ENCODE measurements at regions not wholly inside any gene's neighbourhood (a gene's known extent, or its start where the extent isn't known, plus 50 kb on each side); places are given as distances from the start of the nearest gene placed in this dataset.

DNA sequence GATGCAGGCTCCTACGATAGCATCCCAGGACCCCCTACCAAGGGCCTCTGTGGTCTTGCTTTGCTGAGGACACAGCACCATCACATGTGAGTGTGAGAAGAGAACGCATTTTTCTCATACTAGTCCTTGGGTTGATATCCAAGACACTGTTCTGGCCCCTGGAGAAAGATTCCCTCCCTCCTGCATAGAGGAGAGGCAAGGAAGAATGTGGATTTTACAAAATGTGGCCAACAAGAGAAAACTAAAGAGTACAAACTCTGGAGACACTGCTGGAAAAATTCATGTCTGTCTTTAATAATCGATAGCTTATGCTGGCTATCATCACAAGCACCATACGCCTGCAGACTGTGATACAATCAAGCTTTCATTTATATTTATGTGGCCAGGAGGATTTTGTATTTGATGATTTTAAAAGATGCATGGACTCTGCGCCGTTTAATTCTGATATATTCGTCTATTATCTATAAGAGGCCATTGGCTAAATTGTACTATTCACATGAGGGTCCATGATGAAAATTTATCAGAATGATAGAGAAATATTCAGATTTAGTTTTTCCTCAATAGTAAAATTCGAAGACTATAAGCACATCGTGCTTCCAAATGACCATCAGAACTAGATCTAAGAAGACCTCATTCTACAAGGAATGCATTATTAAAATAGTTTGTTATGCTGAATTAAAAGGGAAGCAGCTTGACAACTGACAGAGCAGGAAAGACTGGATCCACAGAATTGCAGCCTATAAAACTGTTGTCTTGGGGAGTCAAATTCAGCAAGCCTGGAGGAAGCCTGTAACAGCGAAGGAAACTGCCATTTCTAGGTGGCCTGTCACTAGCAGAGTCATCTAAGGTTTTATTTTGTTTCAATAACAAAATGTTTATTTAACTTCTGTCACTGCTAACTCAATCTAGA, 578.7 kb downstream of the DIAPH3 start:
- no peak for TF ChIP-seq POLR2AphosphoS5 (IDR thresholded peaks at IDR 0.05)
- TF ChIP-seq, protein P1, sequence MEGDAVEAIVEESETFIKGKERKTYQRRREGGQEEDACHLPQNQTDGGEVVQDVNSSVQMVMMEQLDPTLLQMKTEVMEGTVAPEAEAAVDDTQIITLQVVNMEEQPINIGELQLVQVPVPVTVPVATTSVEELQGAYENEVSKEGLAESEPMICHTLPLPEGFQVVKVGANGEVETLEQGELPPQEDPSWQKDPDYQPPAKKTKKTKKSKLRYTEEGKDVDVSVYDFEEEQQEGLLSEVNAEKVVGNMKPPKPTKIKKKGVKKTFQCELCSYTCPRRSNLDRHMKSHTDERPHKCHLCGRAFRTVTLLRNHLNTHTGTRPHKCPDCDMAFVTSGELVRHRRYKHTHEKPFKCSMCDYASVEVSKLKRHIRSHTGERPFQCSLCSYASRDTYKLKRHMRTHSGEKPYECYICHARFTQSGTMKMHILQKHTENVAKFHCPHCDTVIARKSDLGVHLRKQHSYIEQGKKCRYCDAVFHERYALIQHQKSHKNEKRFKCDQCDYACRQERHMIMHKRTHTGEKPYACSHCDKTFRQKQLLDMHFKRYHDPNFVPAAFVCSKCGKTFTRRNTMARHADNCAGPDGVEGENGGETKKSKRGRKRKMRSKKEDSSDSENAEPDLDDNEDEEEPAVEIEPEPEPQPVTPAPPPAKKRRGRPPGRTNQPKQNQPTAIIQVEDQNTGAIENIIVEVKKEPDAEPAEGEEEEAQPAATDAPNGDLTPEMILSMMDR (IDR thresholded peaks at IDR 0.05) = no peak
- no peak for TF ChIP-seq POLR2A (IDR thresholded peaks at IDR 0.05)
- TF ChIP-seq EP300 (IDR thresholded peaks at IDR 0.05) = no peak
- H3K27me3 ChIP-seq = no peaks in the 10 kb centered on the region
- intact Hi-C loops (cut with DNase I) = no loop called here
- H3K36me3 ChIP-seq = no peaks in the 10 kb centered on the region
- 84% methylated on average over 10 of the region's 10 CpGs for WGBS, 2 donors
- H3K9me3 ChIP-seq = no peaks in the 10 kb centered on the region
- no peak for DNase-seq
- H3K4me1 ChIP-seq = no peaks in the 10 kb centered on the region
- no peak overlapping the region for H3K27ac ChIP-seq
- no peak overlapping the region for H3K4me3 ChIP-seq

DNA sequence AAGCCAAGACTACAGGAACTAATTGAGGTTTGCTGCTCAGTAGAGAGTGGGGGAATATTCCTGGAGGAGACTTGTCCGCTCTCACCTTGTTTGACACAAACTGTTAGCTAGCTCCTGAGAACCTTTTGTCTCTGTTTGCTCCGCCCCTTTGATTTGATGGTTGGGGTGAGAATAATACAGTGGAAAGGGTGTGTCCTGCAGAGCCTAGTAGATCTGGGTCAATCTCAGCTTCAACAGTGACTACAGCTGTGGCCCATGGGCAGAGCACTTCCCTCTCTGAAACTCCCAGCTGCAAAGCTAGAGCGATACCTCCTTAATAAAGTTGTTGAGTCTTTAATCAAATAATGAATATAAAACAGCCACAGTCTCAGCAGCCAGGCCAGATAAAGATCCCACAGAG, 576.7 kb downstream of the DIAPH3 start:
- H3K4me1 ChIP-seq = no peaks in the 10 kb centered on the region
- no peak overlapping the region for H3K4me3 ChIP-seq
- H3K27me3 ChIP-seq = no peaks in the 10 kb centered on the region
- no peak overlapping the region for H3K27ac ChIP-seq
- DNase-seq = no peak
- no peaks in the 10 kb centered on the region for H3K9me3 ChIP-seq
- WGBS, 2 donors = 64 to 74% methylated on average over 3 of the region's 3 CpGs
- intact Hi-C loops (cut with DNase I) = no loop called here
- TF ChIP-seq POLR2A (IDR thresholded peaks at IDR 0.05) (no peak), POLR2AphosphoS5 (IDR thresholded peaks at IDR 0.05) (no peak), EP300 (IDR thresholded peaks at IDR 0.05) (no peak)
- TF ChIP-seq, protein P1 (IDR thresholded peaks at IDR 0.05) = no peak
- H3K36me3 ChIP-seq = no peaks in the 10 kb centered on the region

DNA sequence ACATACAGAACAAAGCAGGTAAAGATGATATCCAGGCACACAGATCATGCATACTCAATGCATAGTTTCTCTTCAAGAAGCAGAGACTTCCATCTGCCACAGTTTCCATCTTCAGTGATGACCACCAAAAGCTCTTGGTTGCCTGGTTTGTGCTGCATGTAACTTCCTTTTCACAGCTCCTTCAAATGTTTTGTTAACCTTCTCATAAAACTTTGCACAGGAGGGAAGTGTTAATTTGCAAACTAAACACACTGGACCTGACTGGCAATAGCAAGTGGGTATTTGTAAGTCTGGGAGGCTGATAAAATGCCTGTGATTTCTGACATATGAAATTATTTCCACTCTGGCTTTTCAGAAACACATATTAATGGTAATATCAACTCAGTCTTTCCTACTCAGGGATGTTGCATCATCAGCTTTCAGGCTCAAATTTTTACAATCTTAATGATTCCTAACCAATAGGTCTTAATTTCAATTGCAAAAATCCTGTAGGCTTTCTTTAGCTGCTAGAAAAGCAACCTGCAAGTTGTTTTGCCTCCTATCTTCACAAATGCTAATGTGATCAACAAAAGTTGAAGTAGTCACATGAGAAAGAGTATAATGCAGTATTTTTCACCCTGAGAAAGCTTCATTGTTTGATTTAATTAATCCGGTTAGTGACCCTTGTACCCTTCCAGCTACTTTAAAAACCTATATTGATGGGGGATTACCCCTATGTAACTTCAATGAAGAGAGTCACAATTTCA, 575.6 kb downstream of the DIAPH3 start:
- no peak for DNase-seq
- no peaks in the 10 kb centered on the region for H3K27me3 ChIP-seq
- no peak overlapping the region for H3K4me3 ChIP-seq
- no peaks in the 10 kb centered on the region for H3K9me3 ChIP-seq
- H3K36me3 ChIP-seq = no peaks in the 10 kb centered on the region
- WGBS, 2 donors = 27 to 76% methylated on average over 1 of the region's 1 CpG
- no peaks in the 10 kb centered on the region for H3K4me1 ChIP-seq
- H3K27ac ChIP-seq = no peak overlapping the region
- intact Hi-C loops (cut with DNase I) = no loop called here
- TF ChIP-seq POLR2AphosphoS5 (IDR thresholded peaks at IDR 0.05) (no peak), EP300 (IDR thresholded peaks at IDR 0.05) (no peak), POLR2A (IDR thresholded peaks at IDR 0.05) (no peak)
- TF ChIP-seq, protein P1 (IDR thresholded peaks at IDR 0.05) = no peak

DNA sequence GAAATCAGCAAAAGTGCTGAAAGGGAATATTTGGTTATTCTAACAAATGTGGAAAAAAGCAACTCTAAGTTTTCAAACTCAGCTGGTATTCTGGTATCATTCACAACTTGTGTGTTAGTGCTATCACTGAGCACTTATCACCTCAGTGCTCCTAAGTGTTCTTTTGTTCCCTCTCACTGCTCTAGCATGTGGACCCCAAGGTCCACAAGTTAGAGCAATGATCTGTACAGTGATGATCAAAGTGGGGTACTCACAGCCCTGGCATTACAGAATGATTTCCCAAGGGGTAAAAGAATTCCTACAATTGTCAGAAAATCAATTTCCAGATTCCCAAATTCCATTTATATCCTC, 575.0 kb downstream of the DIAPH3 start:
- no peaks in the 10 kb centered on the region for H3K36me3 ChIP-seq
- H3K4me1 ChIP-seq = no peaks in the 10 kb centered on the region
- H3K4me3 ChIP-seq = no peak overlapping the region
- TF ChIP-seq, protein P1 (IDR thresholded peaks at IDR 0.05) = no peak
- TF ChIP-seq EP300 (IDR thresholded peaks at IDR 0.05) (no peak), POLR2AphosphoS5 (IDR thresholded peaks at IDR 0.05) (no peak), POLR2A (IDR thresholded peaks at IDR 0.05) (no peak)
- DNase-seq = no peak
- no peak overlapping the region for H3K27ac ChIP-seq
- H3K27me3 ChIP-seq = no peaks in the 10 kb centered on the region
- intact Hi-C loops (cut with DNase I) = no loop called here
- no peaks in the 10 kb centered on the region for H3K9me3 ChIP-seq

Data from sigmoid colon (tissue), 6 donors.